ENCODE measurements at regions not wholly inside any gene's neighbourhood (a gene's known extent, or its start where the extent isn't known, plus 50 kb on each side); places are given as distances from the start of the nearest gene placed in this dataset.

- in situ Hi-C loops (cut with MboI) (no loop called here), intact Hi-C loops (cut with micrococcal nuclease) (loop anchor here (2.0 kb wide), 1 partner anchor 70 kb away; no protein-coding TSS in a partner anchor)
- Histone ChIP-seq H3K9me1 (ENCODE audit: control insufficient read depth, insufficient read depth, low read length) (peaks cover 4% of the 10 kb centered on the region), H4K20me1 (replicated peaks; ENCODE audit: control insufficient read depth, insufficient read depth, low read length) (no peaks in the 10 kb centered on the region), H2AFZ (ENCODE audit: low read depth, low read length) (no peak overlapping the region), H3K36me3 (ENCODE audit: control insufficient read depth, insufficient read depth, low read length) (no peaks in the 10 kb centered on the region), H3K9me3 (replicated peaks; ENCODE audit: control insufficient read depth, insufficient read depth, low read depth, low read length) (no peaks in the 10 kb centered on the region), H3K4me1 (replicated peaks in 1 of 2; ENCODE audit: control insufficient read depth in 2 of 2, insufficient read depth in 2 of 2, low read length in 2 of 2) (no peaks in the 10 kb centered on the region), H3K79me2 (ENCODE audit: control insufficient read depth, insufficient read depth, low read length) (no peaks in the 10 kb centered on the region), H3K4me3 (no peak overlapping the region), H3K27ac (ENCODE audit: extremely low read depth, low read depth, low read length) (no peak overlapping the region), H3K27me3 (ENCODE audit: control insufficient read depth in 2 of 2, insufficient read depth in 2 of 2, low read length in 2 of 2) (peaks cover 0 to 9% of the 10 kb centered on the region in 2 experiments; a peak in 2 of 5 replicates), H3K9ac (ENCODE audit: insufficient read depth in 1 of 2, low read depth in 2 of 2, low read length in 2 of 2) (no peak overlapping the region), H3K4me2 (ENCODE audit: insufficient read depth, low read length) (no peak overlapping the region)
- WGBS (ENCODE audit: insufficient coverage, low coverage, missing lambda C conversion rate): 0% methylated on average over 6 of the region's 6 CpGs
- TF ChIP-seq ERF (CRISPR knock-in tag; IDR thresholded peaks at IDR 0.05): no peak
- no peak for TF ChIP-seq SETDB1 (IDR thresholded peaks at IDR 0.05; ENCODE audit: low read length)
- no peak for TF ChIP-seq ZNF408 (CRISPR knock-in tag; IDR thresholded peaks at IDR 0.05; ENCODE audit: low read depth)
- TF ChIP-seq ZNF274 (IDR thresholded peaks at IDR 0.05; ENCODE audit: borderline replicate concordance, low read depth, low read length): no peak
- no peak for TF ChIP-seq MCM3 (IDR thresholded peaks at IDR 0.05)
- TF ChIP-seq ETS2 (tag; IDR thresholded peaks at IDR 0.05; ENCODE audit: borderline replicate concordance, poor library complexity, severe bottlenecking): no peak
- TF ChIP-seq ZNF695 (CRISPR knock-in tag; IDR thresholded peaks at IDR 0.05): no peak
- TF ChIP-seq ILF3 (IDR thresholded peaks at IDR 0.05; ENCODE audit: borderline replicate concordance): no peak
- BruUV-seq (replicated peaks): no TSS peak
- ChIA-PET POLR2A (no interaction called here), CTCF (ENCODE audit: low intra/inter-chr PET ratio) (no interaction called here)
- ATAC-seq (no peak), FAIRE-seq (no peak), DNase-seq (ENCODE audit: extremely low read depth in 1 of 4, low spot score in 3 of 4) (no peak)
Measured at GRCh38 chr2:129892773-129893172, 86.7 kb upstream of the RAB6C start.

DNA sequence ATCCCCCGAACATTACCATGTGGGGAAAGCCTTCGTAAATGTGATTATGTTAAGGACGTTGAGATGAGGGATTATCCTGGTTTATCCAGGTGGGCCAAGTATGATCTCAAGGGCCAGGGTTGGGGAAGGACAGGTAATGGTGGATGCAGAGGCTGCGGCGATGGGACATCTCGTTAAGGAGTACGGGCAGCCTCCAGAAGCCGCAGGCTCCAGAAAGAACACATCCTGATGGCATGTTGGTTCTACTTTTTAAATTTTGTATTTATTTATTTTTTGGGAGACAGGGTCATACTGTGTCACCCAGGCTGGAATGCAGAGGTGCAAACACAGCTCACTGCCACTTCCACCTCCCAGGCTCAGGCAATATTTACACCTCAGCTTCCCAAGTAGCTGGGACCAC, 86.2 kb upstream of the RAB6C start:
- no peak overlapping the region for H3K4me3 ChIP-seq
- H4K20me1 ChIP-seq (replicated peaks; ENCODE audit: control insufficient read depth, insufficient read depth, low read length): no peaks in the 10 kb centered on the region
- in situ Hi-C loops (cut with MboI): no loop called here
- CTCF ChIA-PET (ENCODE audit: low intra/inter-chr PET ratio): no interaction called here
- H3K27me3 ChIP-seq (ENCODE audit: control insufficient read depth in 2 of 2, insufficient read depth in 2 of 2, low read length in 2 of 2): peaks cover 0 to 9% of the 10 kb centered on the region in 2 experiments; a peak in 2 of 5 replicates
- DNase-seq (ENCODE audit: extremely low read depth in 1 of 4, low spot score in 3 of 4): no peak
- no peak overlapping the region for H3K27ac ChIP-seq (ENCODE audit: extremely low read depth, low read depth, low read length)
- POLR2A ChIA-PET: no interaction called here
- BruUV-seq (replicated peaks): no TSS peak
- intact Hi-C loops (cut with micrococcal nuclease): loop anchor here (2.0 kb wide), 1 partner anchor 70 kb away; no protein-coding TSS in a partner anchor
- peaks cover 4% of the 10 kb centered on the region for H3K9me1 ChIP-seq (ENCODE audit: control insufficient read depth, insufficient read depth, low read length)
- no peak overlapping the region for H3K4me2 ChIP-seq (ENCODE audit: insufficient read depth, low read length)
- no peaks in the 10 kb centered on the region for H3K36me3 ChIP-seq (ENCODE audit: control insufficient read depth, insufficient read depth, low read length)
- H2AFZ ChIP-seq (ENCODE audit: low read depth, low read length): no peak overlapping the region
- H3K79me2 ChIP-seq (ENCODE audit: control insufficient read depth, insufficient read depth, low read length): no peaks in the 10 kb centered on the region
- ATAC-seq: no peak
- H3K9ac ChIP-seq (ENCODE audit: insufficient read depth in 1 of 2, low read depth in 2 of 2, low read length in 2 of 2): no peak overlapping the region
- no peak for FAIRE-seq
- 0% methylated on average over 8 of the region's 8 CpGs for WGBS (ENCODE audit: insufficient coverage, low coverage, missing lambda C conversion rate)
- no peaks in the 10 kb centered on the region for H3K9me3 ChIP-seq (replicated peaks; ENCODE audit: control insufficient read depth, insufficient read depth, low read depth, low read length)
- no peaks in the 10 kb centered on the region for H3K4me1 ChIP-seq (replicated peaks in 1 of 2; ENCODE audit: control insufficient read depth in 2 of 2, insufficient read depth in 2 of 2, low read length in 2 of 2)
- TF ChIP-seq, protein P1, sequence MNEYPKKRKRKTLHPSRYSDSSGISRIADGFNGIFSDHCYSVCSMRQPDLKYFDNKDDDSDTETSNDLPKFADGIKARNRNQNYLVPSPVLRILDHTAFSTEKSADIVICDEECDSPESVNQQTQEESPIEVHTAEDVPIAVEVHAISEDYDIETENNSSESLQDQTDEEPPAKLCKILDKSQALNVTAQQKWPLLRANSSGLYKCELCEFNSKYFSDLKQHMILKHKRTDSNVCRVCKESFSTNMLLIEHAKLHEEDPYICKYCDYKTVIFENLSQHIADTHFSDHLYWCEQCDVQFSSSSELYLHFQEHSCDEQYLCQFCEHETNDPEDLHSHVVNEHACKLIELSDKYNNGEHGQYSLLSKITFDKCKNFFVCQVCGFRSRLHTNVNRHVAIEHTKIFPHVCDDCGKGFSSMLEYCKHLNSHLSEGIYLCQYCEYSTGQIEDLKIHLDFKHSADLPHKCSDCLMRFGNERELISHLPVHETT (CRISPR knock-in tag; conservative IDR thresholded peaks at IDR 0.05 in 1 of 2, IDR thresholded peaks at IDR 0.05 in 1 of 2): no peak
- TF ChIP-seq THRAP3 (IDR thresholded peaks at IDR 0.05; ENCODE audit: borderline replicate concordance): no peak
- TF ChIP-seq ZNF354B (CRISPR knock-in tag; IDR thresholded peaks at IDR 0.05): no peak
- no peak for TF ChIP-seq CEBPB (tag; IDR thresholded peaks at IDR 0.05)
- TF ChIP-seq ZSCAN32 (CRISPR knock-in tag; IDR thresholded peaks at IDR 0.05): no peak
- TF ChIP-seq ZBTB43 (CRISPR knock-in tag; IDR thresholded peaks at IDR 0.05): no peak
- no peak for TF ChIP-seq ADNP (tag; IDR thresholded peaks at IDR 0.05)
- no peak for TF ChIP-seq NBN (IDR thresholded peaks at IDR 0.05; ENCODE audit: low read depth)
